ENCODE measurements at regions not wholly inside any gene's neighbourhood (a gene's known extent, or its start where the extent isn't known, plus 50 kb on each side); places are given as distances from the start of the nearest gene placed in this dataset.
"Not testable (repeated sequence)": the region's sequence is repeated elsewhere in the genome, so short reads cannot be mapped to it uniquely, and the experiment has no call there.

DNA sequence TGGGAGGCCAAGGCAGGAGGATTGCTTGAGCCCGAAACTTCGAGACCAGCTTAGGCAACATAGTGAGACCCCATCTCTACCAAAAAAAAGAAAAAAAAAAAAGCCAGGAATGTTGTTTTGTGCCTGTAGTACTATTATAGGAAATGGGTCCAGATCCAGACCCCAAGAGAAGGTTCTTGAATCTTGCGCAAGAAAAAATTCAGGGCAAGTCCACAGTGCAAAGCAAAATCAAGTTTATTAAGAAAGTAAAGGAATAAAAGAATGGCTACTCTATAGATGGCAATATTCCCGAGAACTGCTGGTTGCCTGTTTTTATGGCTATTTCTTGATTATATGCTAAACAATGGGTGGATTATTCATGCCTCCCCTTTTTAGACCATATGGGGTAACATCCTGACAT is 51.2 kb upstream of the RDX start:
- 97 to 100% (median 99%) methylated on average over 4 of the region's 4 CpGs for WGBS, 4 donors
- no peak for TF ChIP-seq POLR2A (IDR thresholded peaks at IDR 0.05)
- TF ChIP-seq, protein P1, sequence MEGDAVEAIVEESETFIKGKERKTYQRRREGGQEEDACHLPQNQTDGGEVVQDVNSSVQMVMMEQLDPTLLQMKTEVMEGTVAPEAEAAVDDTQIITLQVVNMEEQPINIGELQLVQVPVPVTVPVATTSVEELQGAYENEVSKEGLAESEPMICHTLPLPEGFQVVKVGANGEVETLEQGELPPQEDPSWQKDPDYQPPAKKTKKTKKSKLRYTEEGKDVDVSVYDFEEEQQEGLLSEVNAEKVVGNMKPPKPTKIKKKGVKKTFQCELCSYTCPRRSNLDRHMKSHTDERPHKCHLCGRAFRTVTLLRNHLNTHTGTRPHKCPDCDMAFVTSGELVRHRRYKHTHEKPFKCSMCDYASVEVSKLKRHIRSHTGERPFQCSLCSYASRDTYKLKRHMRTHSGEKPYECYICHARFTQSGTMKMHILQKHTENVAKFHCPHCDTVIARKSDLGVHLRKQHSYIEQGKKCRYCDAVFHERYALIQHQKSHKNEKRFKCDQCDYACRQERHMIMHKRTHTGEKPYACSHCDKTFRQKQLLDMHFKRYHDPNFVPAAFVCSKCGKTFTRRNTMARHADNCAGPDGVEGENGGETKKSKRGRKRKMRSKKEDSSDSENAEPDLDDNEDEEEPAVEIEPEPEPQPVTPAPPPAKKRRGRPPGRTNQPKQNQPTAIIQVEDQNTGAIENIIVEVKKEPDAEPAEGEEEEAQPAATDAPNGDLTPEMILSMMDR (IDR thresholded peaks at IDR 0.05) = no peak
- Histone ChIP-seq H3K36me3 (replicated peaks in 1 of 2) (no peaks in the 10 kb centered on the region), H3K4me1 (replicated peaks in 1 of 2) (peaks cover 16 to 19% of the 10 kb centered on the region in 2 donors), H3K9me3 (replicated peaks in 1 of 3) (no peaks in the 10 kb centered on the region), H3K27me3 (no peaks in the 10 kb centered on the region), H3K4me3 (no peak overlapping the region), H3K27ac (no peak overlapping the region)
- intact Hi-C loops (cut with DNase I) = no loop called here
- DNase-seq = no peak

DNA sequence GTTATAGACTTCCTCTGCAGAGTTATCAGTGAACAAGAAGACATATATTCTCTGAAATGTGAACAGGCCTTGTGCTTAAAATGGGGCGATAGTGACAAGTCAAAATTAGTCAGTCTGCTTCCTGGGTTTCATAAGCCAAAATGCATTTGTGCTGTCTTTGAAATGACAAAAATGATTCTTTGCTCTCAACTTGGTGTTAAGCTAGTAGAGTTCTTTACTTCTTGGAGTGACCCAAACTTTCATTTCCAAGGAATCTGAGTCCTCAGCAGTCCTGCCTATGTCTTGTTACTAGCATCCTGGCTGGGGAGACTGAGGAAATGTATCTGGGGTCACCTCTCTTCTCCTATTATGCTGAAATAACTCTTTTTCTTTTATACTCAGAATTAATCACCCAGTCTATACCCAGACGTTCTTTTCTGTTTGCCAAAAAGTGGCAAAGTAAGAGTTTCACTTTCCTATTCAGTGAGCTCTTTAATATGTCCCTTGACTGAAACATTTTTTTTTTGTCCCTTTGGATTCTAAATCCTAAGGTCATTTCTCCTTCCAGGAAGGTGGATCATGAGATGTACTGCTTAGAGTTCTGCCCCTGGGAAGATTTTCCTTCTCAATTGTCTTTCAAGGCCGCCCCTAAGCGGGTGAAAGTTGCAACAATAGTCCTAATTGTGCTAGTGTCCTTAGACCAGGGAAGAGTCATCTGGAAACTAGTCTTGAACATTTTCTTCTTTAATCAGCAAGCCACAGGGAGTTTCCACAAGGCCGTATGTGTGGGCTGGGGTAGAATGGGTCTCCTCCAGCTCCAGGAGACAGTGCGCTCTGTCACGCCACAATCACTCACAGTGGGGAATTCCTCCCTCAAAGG is 53.0 kb upstream of the RDX start:
- no peak for TF ChIP-seq POLR2A (IDR thresholded peaks at IDR 0.05)
- TF ChIP-seq, protein P1 (IDR thresholded peaks at IDR 0.05) = no peak

DNA sequence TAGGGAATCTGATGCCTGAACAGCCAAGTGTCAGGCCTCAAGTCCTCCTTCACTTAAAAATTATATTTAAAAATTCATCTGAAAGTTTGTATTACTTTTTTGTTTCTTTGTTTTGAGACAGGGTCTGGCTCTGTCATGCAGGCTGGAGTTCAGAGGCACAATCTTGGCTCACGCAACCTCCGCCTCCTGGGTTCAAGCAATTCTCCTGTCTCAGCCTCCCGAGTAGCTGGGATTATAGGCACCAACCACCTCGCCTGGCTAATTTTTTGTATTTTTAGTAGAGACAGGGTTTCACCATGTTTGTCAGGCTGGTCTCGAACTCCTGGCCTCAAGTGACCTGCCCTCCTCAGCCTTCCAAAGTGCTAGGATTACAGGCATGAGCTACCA is 53.6 kb upstream of the RDX start:
- peak overlapping the region; percentile 49 to 81 (median 78) for H3K27ac ChIP-seq
- 91 to 96% (median 94%) methylated on average over 5 of the region's 5 CpGs for WGBS, 4 donors
- intact Hi-C loops (cut with DNase I) = loop anchor here in 1 of 2 donors (10.0 kb wide), 1 partner anchor 55 kb away; the partner anchor contains the start of gene RDX

More for the DNA sequence above, 53.0 kb upstream of the RDX start:
- Histone ChIP-seq H3K9me3 (replicated peaks in 1 of 3) (no peaks in the 10 kb centered on the region), H3K27ac (peak overlapping the region; percentile 49 to 81 (median 78)), H3K27me3 (no peaks in the 10 kb centered on the region), H3K4me3 (peak overlapping the region in 1 of 4 donors; percentile 23), H3K4me1 (replicated peaks in 1 of 2) (peaks cover 17 to 20% of the 10 kb centered on the region in 2 donors), H3K36me3 (replicated peaks in 1 of 2) (no peaks in the 10 kb centered on the region)
- DNase-seq = peak in 3 of 7 donors; percentile 37 to 48 (median 40)
- 41 to 55% (median 47%) methylated on average over 7 of the region's 7 CpGs for WGBS, 4 donors
- intact Hi-C loops (cut with DNase I) = no loop called here

DNA sequence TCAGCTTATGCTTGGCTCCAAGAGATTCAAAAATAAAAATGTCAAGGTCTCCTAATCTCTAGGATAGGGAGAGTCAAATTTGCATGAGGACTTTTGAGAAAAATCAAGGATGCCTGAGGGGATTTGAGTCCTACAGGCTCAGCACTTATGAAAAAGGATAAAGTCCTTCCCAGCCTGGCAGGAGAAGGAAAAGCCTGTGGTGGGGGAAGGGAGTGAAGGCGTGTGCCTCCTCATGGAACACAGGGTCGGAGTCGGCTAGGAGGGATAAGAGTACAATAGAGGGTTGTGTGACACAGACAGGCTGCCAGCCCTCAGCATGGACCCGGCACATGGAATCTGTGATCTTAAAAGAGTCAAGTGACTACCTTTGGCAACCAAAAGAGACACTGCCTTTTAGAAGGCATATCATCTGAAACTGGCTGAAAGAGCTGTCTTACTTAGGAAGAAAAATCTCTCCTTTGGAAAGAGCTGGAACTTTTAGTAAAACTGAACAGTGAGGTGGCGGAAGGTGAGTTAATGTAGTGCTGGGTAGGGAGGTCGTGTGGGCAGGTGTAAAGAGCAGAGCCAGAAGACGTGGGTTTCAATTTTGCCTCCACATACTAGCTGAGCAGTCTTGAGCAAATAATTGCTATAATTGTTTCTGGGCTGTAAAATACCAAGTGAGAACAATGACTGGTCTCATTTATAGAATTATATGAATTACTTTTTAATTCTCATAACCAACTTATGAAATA is 58.8 kb upstream of the RDX start:
- peak overlapping the region; percentile 50 to 83 (median 77) for H3K27ac ChIP-seq
- WGBS, 4 donors = 27 to 40% (median 32%) methylated on average over 7 of the region's 7 CpGs
- H3K4me3 ChIP-seq = peak overlapping the region in 2 of 4 donors; percentile 5 to 20
- H3K9me3 ChIP-seq (replicated peaks in 1 of 3) = no peaks in the 10 kb centered on the region
- intact Hi-C loops (cut with DNase I) = loop anchor here in 1 of 2 donors (10.0 kb wide), 1 partner anchor 60 kb away; the partner anchor contains the start of gene RDX
- DNase-seq = peak; percentile 47 to 81 (median 65)
- H3K4me1 ChIP-seq (replicated peaks in 1 of 2) = peaks cover 9 to 14% of the 10 kb centered on the region in 2 donors
- H3K36me3 ChIP-seq (replicated peaks in 1 of 2) = no peaks in the 10 kb centered on the region
- TF ChIP-seq, protein P1 (IDR thresholded peaks at IDR 0.05) = no peak
- peak in 1 of 2 donors; percentile 83 for TF ChIP-seq POLR2A (IDR thresholded peaks at IDR 0.05)
- H3K27me3 ChIP-seq = no peaks in the 10 kb centered on the region

More for the DNA sequence above, 53.6 kb upstream of the RDX start:
- H3K27me3 ChIP-seq; H3K9me3 ChIP-seq (replicated peaks in 1 of 3); H3K36me3 ChIP-seq (replicated peaks in 1 of 2); H3K4me3 ChIP-seq; DNase-seq: not testable (repeated sequence)
- H3K4me1 ChIP-seq (replicated peaks in 1 of 2) = peaks cover 23% of the 10 kb centered on the region in 2 donors

Data from adrenal gland (tissue), 9 donors.